Activated T-cell treated with anti-CD3 and anti-CD28 coated beads, Interleukin-2, amount 50 U/mL, for 72 hours (primary cell): ENCODE measurements at regions not wholly inside any gene's neighbourhood (a gene's known extent, or its start where the extent isn't known, plus 50 kb on each side); places are given as distances from the start of the nearest gene placed in this dataset.
"Not testable (repeated sequence)": the region's sequence is repeated elsewhere in the genome, so short reads cannot be mapped to it uniquely, and the experiment has no call there.

Experiments
- ATAC-seq, 2 donors: fragments of 150-1000 bp; cut with Tn5 transposase; replicated peaks in 1 of 2; 2 replicates each; pipeline ENCODE4 v1.10.0; 2021; ENCODE audit warnings: moderate library complexity in 2 of 2, mild to moderate bottlenecking in 1 of 2
- DNase-seq, 2 donors: peaks; one replicate each; pipeline ENCODE4 v3.0.0; 2021 to 2022; ENCODE audit warnings: mixed read lengths in 1 of 2
- H3K27ac Mint-ChIP-seq: one replicate; pipeline ENCODE4 v1.8.0; 2022; ENCODE audit warnings: mild to moderate bottlenecking, moderate library complexity, mixed read lengths
- H3K27me3 Mint-ChIP-seq: one replicate; pipeline ENCODE4 v1.8.0; 2022; ENCODE audit warnings: low read depth, mixed read lengths
- H3K36me3 Mint-ChIP-seq, 2 donors: one replicate each; pipeline ENCODE4 v1.8.0; 2022; ENCODE audit warnings: mixed read lengths in 2 of 2, mild to moderate bottlenecking in 1 of 2; ENCODE audit not compliant: insufficient read depth in 2 of 2
- H3K4me1 Mint-ChIP-seq: one replicate; pipeline ENCODE4 v1.8.0; 2022; ENCODE audit warnings: low read depth, mixed read lengths
- H3K4me3 Mint-ChIP-seq, 2 donors: one replicate each; pipeline ENCODE4 v1.8.0; 2022; ENCODE audit warnings: mild to moderate bottlenecking in 2 of 2, mixed read lengths in 2 of 2, moderate library complexity in 2 of 2
- H3K9me3 Mint-ChIP-seq, 2 donors: one replicate each; pipeline ENCODE4 v1.8.0; 2022; ENCODE audit warnings: mixed read lengths in 2 of 2

GRCh38 chr11:96798445-96798844 is 408.6 kb downstream of the JRKL start:
- no peaks in the 10 kb centered on the region for H3K4me1 Mint-ChIP-seq
- no peak for DNase-seq
- peaks cover 2% of the 10 kb centered on the region in 2 donors for H3K9me3 Mint-ChIP-seq
- H3K36me3 Mint-ChIP-seq: no peaks in the 10 kb centered on the region
- no peak overlapping the region for H3K27ac Mint-ChIP-seq
- no peak overlapping the region for H3K4me3 Mint-ChIP-seq
- no peaks in the 10 kb centered on the region for H3K27me3 Mint-ChIP-seq
- no peak for ATAC-seq

DNA sequence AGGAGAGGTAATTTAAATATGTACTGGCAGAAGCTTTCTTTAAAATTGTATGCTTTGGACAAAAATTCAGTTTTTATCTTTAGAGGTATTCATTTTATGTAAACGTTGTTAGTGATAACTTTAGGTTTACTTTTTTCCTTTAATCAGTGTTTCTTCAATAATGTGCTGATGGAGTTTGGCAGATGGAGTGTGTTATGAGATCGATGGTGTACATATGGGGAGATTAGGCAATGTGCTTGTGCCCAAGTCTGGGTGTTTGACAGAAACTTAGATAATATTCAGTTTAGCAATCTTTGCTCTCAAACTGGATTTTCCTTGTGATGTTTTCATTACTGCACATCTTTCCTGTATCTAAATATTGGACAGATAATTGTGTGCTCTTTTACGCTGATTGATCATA is 425.4 kb downstream of the JRKL start:
- H3K36me3 Mint-ChIP-seq: no peaks in the 10 kb centered on the region
- no peak overlapping the region for H3K27ac Mint-ChIP-seq

DNA sequence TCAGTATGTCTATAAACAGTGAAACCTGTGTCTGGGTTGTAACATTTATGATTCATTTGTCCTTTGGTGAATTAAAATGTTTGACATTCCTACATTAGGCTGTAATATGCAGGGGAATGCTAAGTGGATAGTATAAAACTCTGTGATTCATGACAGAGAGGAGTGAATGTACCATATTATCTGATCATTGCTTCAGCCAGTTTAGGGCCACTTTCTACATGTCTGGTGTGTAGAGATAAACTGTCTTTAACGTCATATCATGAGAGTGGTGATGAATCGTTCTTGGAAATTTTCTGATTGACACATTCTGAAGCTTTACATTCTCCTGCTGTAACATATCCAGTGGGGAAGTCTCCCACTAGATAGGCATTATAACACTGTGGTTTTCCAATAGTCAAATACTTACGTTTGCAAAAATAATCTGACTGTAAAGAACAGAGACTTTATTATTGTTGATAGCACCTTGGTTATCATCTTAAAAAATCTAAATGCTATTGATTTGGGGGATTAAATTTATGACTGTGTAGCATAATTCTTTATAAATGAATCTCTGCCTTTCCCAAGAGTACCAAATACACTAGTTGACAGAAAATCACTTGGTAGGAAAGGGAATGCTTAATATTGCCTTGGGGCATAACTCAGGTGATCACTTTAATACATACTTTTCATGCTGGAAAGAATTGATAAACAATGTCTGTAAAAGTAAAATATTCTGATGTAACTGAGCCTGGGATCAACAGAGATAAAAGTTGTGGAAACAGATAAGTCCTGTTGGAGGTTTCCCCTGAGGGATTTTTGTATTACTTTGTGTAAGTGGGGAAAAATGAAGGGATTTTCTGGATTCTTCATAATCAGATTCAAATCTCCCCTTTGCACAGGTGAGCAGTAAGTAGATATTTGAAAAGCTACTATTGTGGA is 427.9 kb downstream of the JRKL start:
- Mint-ChIP-seq H3K36me3 (no peaks in the 10 kb centered on the region), H3K9me3 (peaks cover 0 to 3% of the 10 kb centered on the region in 2 donors), H3K27ac (no peak overlapping the region), H3K4me1 (no peaks in the 10 kb centered on the region), H3K4me3 (no peak overlapping the region), H3K27me3 (no peaks in the 10 kb centered on the region)
- ATAC-seq: no peak
- DNase-seq: no peak

More for the DNA sequence above, 425.4 kb downstream of the JRKL start:
- no peak for ATAC-seq
- Mint-ChIP-seq H3K4me3 (no peak overlapping the region), H3K9me3 (peaks cover 0 to 7% of the 10 kb centered on the region in 2 donors), H3K27me3 (no peaks in the 10 kb centered on the region), H3K4me1 (no peaks in the 10 kb centered on the region)
- no peak for DNase-seq

GRCh38 chr11:96827164-96827563 is 437.4 kb downstream of the JRKL start:
- Mint-ChIP-seq H3K4me1 (no peaks in the 10 kb centered on the region), H3K9me3 (peaks cover 0 to 6% of the 10 kb centered on the region in 2 donors), H3K36me3 (no peaks in the 10 kb centered on the region), H3K27ac (no peak overlapping the region), H3K27me3 (no peaks in the 10 kb centered on the region), H3K4me3 (no peak overlapping the region)
- DNase-seq (no peak), ATAC-seq (no peak)

DNA sequence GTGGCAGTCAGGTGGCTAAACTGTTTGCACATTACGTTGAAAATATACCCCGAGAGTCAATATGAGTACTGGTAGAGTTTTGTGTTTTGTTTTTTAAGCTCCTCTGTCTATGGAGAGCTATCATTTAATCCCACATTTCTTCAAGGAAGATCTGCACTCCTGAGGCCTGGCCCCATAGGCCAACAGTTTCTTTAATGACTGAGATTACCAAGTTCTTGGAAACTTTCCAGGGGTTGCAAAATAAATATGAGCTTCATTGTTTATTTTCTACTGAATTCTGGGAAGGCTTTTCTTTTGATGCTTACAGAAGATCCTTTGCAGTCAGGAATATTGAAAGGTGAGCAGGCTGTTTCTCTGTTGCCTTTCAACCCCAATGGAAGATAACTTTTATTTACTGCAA is 452.0 kb downstream of the JRKL start:
- Mint-ChIP-seq H3K4me1 (no peaks in the 10 kb centered on the region), H3K9me3 (peaks cover 0 to 5% of the 10 kb centered on the region in 2 donors), H3K4me3 (no peak overlapping the region), H3K27me3 (no peaks in the 10 kb centered on the region), H3K27ac (no peak overlapping the region), H3K36me3 (no peaks in the 10 kb centered on the region)
- ATAC-seq: no peak
- DNase-seq: no peak

DNA sequence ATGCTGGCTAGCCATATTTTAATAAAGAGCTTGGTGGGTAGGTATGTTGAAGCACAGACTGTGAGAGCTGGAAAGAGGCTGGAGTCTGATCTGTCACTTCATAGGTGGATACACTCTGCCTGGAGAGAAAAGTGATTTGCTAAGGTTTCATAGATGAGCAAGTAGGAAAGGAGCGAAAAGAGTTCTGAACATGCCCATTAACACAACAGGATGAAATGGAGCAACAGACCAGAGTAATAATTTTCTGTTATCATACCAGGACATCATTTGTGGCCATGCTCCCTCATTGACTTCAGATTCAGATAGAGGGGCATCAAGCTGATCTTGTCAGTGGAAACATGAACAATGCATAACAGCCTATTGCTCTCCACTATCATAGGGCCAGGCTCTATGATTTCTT is 452.9 kb downstream of the JRKL start:
- no peak overlapping the region for H3K27ac Mint-ChIP-seq
- H3K9me3 Mint-ChIP-seq: peaks cover 0 to 5% of the 10 kb centered on the region in 2 donors

GRCh38 chr11:96854425-96854824 is 464.6 kb downstream of the JRKL start:
- Mint-ChIP-seq H3K27me3 (no peaks in the 10 kb centered on the region), H3K4me3 (no peak overlapping the region), H3K36me3 (no peaks in the 10 kb centered on the region), H3K4me1 (no peaks in the 10 kb centered on the region), H3K9me3 (peaks cover 1 to 2% of the 10 kb centered on the region in 2 donors), H3K27ac (no peak overlapping the region)
- ATAC-seq (no peak), DNase-seq (no peak)

More for the DNA sequence above, 452.9 kb downstream of the JRKL start:
- H3K4me1 Mint-ChIP-seq: no peaks in the 10 kb centered on the region
- no peaks in the 10 kb centered on the region for H3K36me3 Mint-ChIP-seq
- H3K4me3 Mint-ChIP-seq: no peak overlapping the region
- no peak for ATAC-seq
- no peak for DNase-seq
- no peaks in the 10 kb centered on the region for H3K27me3 Mint-ChIP-seq

GRCh38 chr11:96861722-96862121 is 471.9 kb downstream of the JRKL start:
- not testable (repeated sequence) for H3K36me3 Mint-ChIP-seq, H3K27me3 Mint-ChIP-seq, H3K9me3 Mint-ChIP-seq, ATAC-seq, H3K4me3 Mint-ChIP-seq, DNase-seq, H3K27ac Mint-ChIP-seq, H3K4me1 Mint-ChIP-seq

- no peak overlapping the region for H3K4me3 Mint-ChIP-seq
- ATAC-seq: no peak
Measured at GRCh38 chr11:96863520-96863919, 473.7 kb downstream of the JRKL start.

GRCh38 chr11:96865020-96865419 is 475.2 kb downstream of the JRKL start:
- Mint-ChIP-seq H3K36me3 (no peaks in the 10 kb centered on the region), H3K9me3 (peaks cover 3 to 4% of the 10 kb centered on the region in 2 donors), H3K27me3 (no peaks in the 10 kb centered on the region), H3K4me3 (no peak overlapping the region), H3K27ac (no peak overlapping the region), H3K4me1 (no peaks in the 10 kb centered on the region)
- no peak for ATAC-seq
- DNase-seq: no peak

More at GRCh38 chr11:96863520-96863919, 473.7 kb downstream of the JRKL start:
- H3K4me1 Mint-ChIP-seq: no peaks in the 10 kb centered on the region
- no peaks in the 10 kb centered on the region for H3K36me3 Mint-ChIP-seq
- no peak for DNase-seq
- peaks cover 4 to 5% of the 10 kb centered on the region in 2 donors for H3K9me3 Mint-ChIP-seq
- no peaks in the 10 kb centered on the region for H3K27me3 Mint-ChIP-seq
- no peak overlapping the region for H3K27ac Mint-ChIP-seq

DNA sequence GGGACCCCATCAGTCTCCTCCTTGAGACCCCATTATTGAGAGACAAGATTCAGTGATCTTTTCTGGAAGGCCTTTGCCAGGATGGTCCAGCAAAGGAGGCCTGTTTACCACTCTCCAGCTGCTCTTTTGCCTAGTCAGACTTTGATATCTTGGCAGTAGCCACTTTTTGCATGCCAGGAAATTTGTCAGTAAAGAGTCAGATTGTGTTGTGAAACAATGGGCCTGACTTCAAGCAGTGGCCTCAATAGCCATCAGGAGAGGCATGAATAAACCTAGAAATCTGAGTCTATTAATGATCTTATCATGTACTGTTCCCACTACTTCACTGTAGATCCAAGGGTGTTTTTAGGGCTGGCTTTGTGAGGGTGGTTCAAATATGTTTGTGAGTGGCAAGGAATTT is 479.4 kb downstream of the JRKL start:
- H3K9me3 Mint-ChIP-seq: peaks cover 2 to 3% of the 10 kb centered on the region in 2 donors
- ATAC-seq (no peak), DNase-seq (no peak)
- H3K27me3 Mint-ChIP-seq: no peaks in the 10 kb centered on the region
- H3K36me3 Mint-ChIP-seq: no peaks in the 10 kb centered on the region
- no peak overlapping the region for H3K4me3 Mint-ChIP-seq
- no peak overlapping the region for H3K27ac Mint-ChIP-seq
- H3K4me1 Mint-ChIP-seq: no peaks in the 10 kb centered on the region

GRCh38 chr11:96875712-96876111 is 485.9 kb downstream of the JRKL start:
- Mint-ChIP-seq H3K36me3 (no peaks in the 10 kb centered on the region), H3K4me1 (no peaks in the 10 kb centered on the region)

DNA sequence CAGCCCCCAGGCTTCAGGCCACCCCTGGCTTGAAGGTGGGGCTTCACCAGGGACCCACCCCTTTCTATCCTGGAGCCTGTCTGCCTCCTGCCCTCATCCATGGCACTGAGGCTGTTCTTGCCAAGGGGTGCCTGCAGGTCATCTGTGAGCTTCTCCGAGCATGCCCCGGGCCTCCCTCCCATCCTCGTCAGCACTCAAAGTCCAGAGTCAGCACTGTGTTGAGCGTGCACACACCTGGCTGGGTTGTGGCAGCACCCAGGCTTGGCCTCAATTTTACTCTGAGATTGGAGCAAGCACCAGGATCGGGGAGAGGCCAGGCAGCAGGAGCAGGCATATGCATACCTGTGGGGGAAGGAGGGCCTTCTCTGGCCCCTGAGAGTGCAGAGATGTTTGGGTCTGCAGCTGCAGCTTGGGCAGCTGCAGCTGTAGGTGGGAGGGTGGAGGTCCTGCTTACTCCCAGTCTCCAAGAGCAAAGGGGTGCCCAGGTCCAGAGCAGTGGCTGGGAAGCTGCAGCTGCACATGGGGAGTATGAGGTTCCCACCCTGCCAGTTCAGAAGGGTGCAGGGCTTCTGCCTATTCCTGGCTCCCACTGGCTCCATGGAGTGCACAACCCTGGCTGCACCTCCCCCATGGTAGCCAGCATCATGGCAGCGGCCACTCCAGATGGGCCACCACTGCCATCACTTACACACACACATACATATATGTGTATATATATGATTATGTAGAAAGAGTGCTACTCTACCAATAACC is 488.7 kb downstream of the JRKL start:
- Mint-ChIP-seq H3K36me3 (no peaks in the 10 kb centered on the region), H3K27ac (no peak overlapping the region), H3K9me3 (peaks cover 2% of the 10 kb centered on the region in 2 donors), H3K4me1 (no peaks in the 10 kb centered on the region), H3K27me3 (no peaks in the 10 kb centered on the region), H3K4me3 (no peak overlapping the region)
- DNase-seq: no peak
- no peak for ATAC-seq

More at GRCh38 chr11:96875712-96876111, 485.9 kb downstream of the JRKL start:
- Mint-ChIP-seq H3K4me3 (no peak overlapping the region), H3K9me3 (no peaks in the 10 kb centered on the region), H3K27me3 (no peaks in the 10 kb centered on the region), H3K27ac (no peak overlapping the region)
- no peak for DNase-seq
- ATAC-seq: no peak
